Natural killer cell (primary cell): ENCODE measurements at regions not wholly inside any gene's neighbourhood (a gene's known extent, or its start where the extent isn't known, plus 50 kb on each side); places are given as distances from the start of the nearest gene placed in this dataset.

Experiments
- ATAC-seq, 3 donors: fragments of 150-1000 bp in 2 of 3; fragments of 200-7000 bp in 1 of 3; cut with Tn5 transposase; 1 replicate in 1 of 3; 2 replicates in 2 of 3; pipeline ENCODE4 v1.10.0; 2021; ENCODE audit warnings: mild to moderate bottlenecking in 2 of 3, moderate library complexity in 2 of 3
- DNase-seq, 2 donors: peaks; one replicate each; pipeline versions ENCODE4 v3.0.0 to v3.0.0-alpha.2; 2013 to 2021; ENCODE audit warnings: mixed read lengths in 1 of 2
- H3K27ac ChIP-seq: one replicate; pipeline ENCODE4 v1.5.1; 2013; ENCODE audit warnings: mild to moderate bottlenecking, low read length
- H3K27me3 ChIP-seq: one replicate; pipeline ENCODE4 v1.6.1; 2013; ENCODE audit warnings: low read length; ENCODE audit not compliant: control insufficient read depth, insufficient read depth
- H3K36me3 ChIP-seq: one replicate; pipeline ENCODE4 v1.6.1; 2013; ENCODE audit warnings: low read length; ENCODE audit not compliant: control insufficient read depth, insufficient read depth
- H3K4me1 ChIP-seq: one replicate; pipeline ENCODE4 v1.6.1; 2013; ENCODE audit warnings: low read length; ENCODE audit not compliant: control insufficient read depth, insufficient read depth
- H3K4me3 ChIP-seq: one replicate; pipeline ENCODE4 v1.5.1; 2013; ENCODE audit warnings: low read length
- H3K9me3 ChIP-seq: one replicate; pipeline ENCODE4 v1.6.1; 2013; ENCODE audit warnings: low read length; ENCODE audit not compliant: control insufficient read depth, insufficient read depth
- H3K27ac Mint-ChIP-seq, 2 donors: one replicate each; pipeline ENCODE4 v1.8.0; 2022; ENCODE audit warnings: mild to moderate bottlenecking in 2 of 2, mixed read lengths in 2 of 2, moderate library complexity in 1 of 2
- H3K27me3 Mint-ChIP-seq, 2 donors: one replicate each; pipeline ENCODE4 v1.8.0; 2022; ENCODE audit warnings: low read depth in 2 of 2, mixed read lengths in 2 of 2
- H3K36me3 Mint-ChIP-seq: one replicate; pipeline ENCODE4 v1.8.0; 2022; ENCODE audit warnings: mixed read lengths
- H3K4me1 Mint-ChIP-seq, 2 donors: one replicate each; pipeline ENCODE4 v1.8.0; 2022; ENCODE audit warnings: mixed read lengths in 2 of 2
- H3K4me3 Mint-ChIP-seq: one replicate; pipeline ENCODE4 v1.8.0; 2022; ENCODE audit warnings: mild to moderate bottlenecking, moderate library complexity, mixed read lengths
- H3K9me3 Mint-ChIP-seq, 2 donors: one replicate each; pipeline ENCODE4 v1.8.0; 2022; ENCODE audit warnings: mixed read lengths in 2 of 2
- WGBS: methylation state at CpG from one replicate; pipeline ENCODE4 v1.1.7; 2013; ENCODE audit warnings: missing lambda C conversion rate; ENCODE audit not compliant: insufficient coverage; 5-methylcytosine and 5-hydroxymethylcytosine counted together
- intact Hi-C: fragments of 100-400 bp; cut with micrococcal nuclease; formaldehyde crosslinking; loops from one replicate; pipeline ENCODE4 v1.14.2; 2022
- TF ChIP-seq, protein P1 (sequence below): fragments of 200-600 bp; IDR thresholded peaks from one replicate; pipeline ENCODE4 v1.8.0; 2022; ENCODE audit warnings: antibody characterized with exemption

DNA sequence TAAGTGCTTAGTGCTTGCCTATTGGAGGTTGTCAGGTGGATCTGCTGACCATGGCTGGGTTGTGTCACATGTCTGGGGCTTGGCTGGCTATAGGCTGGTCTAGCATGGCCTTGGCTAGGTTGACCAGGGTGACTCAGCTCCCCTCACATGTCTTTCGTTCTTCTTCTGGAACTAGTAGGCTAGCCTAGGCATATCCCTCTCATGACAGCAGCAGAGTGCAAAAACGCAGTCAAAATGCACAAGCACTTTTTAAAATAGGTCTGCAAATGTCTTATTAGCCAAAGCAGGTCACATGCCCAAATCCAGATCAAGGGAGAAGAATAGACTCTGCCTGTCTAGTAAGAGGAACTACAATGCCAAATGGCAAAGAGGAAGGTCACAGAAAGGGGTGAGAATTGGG, 179.7 kb upstream of the ACVR2A start:
- Mint-ChIP-seq H3K4me3 (no peak overlapping the region), H3K36me3 (no peaks in the 10 kb centered on the region), H3K27me3 (no peaks in the 10 kb centered on the region), H3K9me3 (no peaks in the 10 kb centered on the region), H3K4me1 (peaks cover 23 to 25% of the 10 kb centered on the region in 2 donors), H3K27ac (no peak overlapping the region)
- ATAC-seq (no peak), DNase-seq (no peak)
- intact Hi-C loops = no loop called here
- H3K36me3 ChIP-seq = no peaks in the 10 kb centered on the region
- H3K9me3 ChIP-seq = no peaks in the 10 kb centered on the region
- 93% methylated on average over 2 of the region's 2 CpGs for WGBS
- no peak overlapping the region for H3K27ac ChIP-seq
- no peaks in the 10 kb centered on the region for H3K27me3 ChIP-seq
- peaks cover 8% of the 10 kb centered on the region for H3K4me1 ChIP-seq
- TF ChIP-seq, protein P1, sequence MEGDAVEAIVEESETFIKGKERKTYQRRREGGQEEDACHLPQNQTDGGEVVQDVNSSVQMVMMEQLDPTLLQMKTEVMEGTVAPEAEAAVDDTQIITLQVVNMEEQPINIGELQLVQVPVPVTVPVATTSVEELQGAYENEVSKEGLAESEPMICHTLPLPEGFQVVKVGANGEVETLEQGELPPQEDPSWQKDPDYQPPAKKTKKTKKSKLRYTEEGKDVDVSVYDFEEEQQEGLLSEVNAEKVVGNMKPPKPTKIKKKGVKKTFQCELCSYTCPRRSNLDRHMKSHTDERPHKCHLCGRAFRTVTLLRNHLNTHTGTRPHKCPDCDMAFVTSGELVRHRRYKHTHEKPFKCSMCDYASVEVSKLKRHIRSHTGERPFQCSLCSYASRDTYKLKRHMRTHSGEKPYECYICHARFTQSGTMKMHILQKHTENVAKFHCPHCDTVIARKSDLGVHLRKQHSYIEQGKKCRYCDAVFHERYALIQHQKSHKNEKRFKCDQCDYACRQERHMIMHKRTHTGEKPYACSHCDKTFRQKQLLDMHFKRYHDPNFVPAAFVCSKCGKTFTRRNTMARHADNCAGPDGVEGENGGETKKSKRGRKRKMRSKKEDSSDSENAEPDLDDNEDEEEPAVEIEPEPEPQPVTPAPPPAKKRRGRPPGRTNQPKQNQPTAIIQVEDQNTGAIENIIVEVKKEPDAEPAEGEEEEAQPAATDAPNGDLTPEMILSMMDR = no peak
- H3K4me3 ChIP-seq = no peak overlapping the region

DNA sequence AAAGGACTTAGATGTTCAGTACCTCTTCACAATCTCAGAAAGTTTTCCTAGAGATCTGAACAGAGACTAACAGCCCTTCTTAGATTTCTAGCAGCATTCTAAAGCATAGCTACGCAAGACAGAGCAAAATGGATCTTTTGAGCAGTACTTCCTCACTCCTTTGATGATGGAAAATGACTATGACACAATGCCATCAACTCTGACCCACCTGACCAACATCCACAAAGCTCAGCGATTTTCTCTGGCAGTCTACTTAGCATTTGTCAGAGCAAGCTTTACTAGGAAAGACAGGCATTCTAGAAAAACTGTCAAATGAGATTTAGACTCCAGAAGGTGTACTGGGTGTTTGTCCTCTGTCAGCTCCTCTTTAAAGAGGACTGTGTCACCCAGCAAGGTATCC, 180.9 kb upstream of the ACVR2A start:
- no peaks in the 10 kb centered on the region for H3K27me3 Mint-ChIP-seq
- Histone ChIP-seq H3K27ac (peak overlapping the region; percentile 49), H3K4me1 (peaks cover 8% of the 10 kb centered on the region), H3K36me3 (no peaks in the 10 kb centered on the region), H3K9me3 (no peaks in the 10 kb centered on the region), H3K4me3 (no peak overlapping the region), H3K27me3 (no peaks in the 10 kb centered on the region)
- H3K9me3 Mint-ChIP-seq = no peaks in the 10 kb centered on the region
- peak in 2 of 3 donors; percentile 34 to 44 for ATAC-seq
- peak overlapping the region; percentile 35 for H3K4me3 Mint-ChIP-seq
- TF ChIP-seq, protein P1 = no peak
- peak overlapping the region; percentile 67 to 85 for H3K27ac Mint-ChIP-seq
- no peaks in the 10 kb centered on the region for H3K36me3 Mint-ChIP-seq
- peaks cover 23 to 25% of the 10 kb centered on the region in 2 donors for H3K4me1 Mint-ChIP-seq
- 64% methylated on average over 2 of the region's 2 CpGs for WGBS
- DNase-seq = no peak
- intact Hi-C loops = no loop called here

DNA sequence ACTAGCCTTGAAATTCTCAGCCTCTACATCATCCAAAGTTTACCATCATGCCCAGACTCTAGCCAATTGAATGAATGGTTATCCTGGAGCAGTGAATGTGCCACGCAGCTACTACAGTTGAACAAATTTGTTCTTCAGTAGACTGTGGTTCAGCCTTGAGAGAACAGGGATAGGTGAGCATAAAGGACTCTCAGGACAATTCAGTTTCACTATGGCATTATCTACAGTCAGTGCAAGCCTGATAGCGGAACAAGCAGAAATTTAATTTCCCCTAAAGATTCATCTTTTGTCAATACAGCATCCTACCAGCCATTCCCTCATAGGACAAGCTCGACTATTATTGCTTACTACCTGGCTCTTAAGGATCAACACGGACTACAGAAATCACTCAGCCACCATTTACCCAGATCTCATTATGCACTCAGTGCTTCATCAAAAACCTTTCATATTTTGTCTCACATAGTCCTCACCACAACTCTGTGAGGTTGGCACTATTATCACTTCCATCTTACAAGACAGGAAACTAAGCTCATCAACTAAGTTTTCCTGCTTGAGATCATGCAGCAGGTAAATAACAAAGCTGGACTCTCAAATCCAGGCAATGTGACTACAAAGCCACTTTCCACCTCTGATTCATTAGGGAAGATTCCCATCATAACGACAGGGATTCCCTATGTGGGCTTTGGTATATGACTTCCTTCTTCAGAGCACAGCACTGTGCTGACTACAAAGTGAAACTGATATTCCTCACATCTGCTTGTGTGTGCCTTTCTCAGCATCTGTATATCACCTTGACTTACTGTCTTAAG, 181.5 kb upstream of the ACVR2A start:
- H3K4me1 Mint-ChIP-seq = peaks cover 23 to 25% of the 10 kb centered on the region in 2 donors

More for the DNA sequence above, 181.5 kb upstream of the ACVR2A start:
- Histone ChIP-seq H3K9me3 (no peaks in the 10 kb centered on the region), H3K27ac (peak overlapping the region; percentile 49), H3K27me3 (no peaks in the 10 kb centered on the region), H3K4me1 (peaks cover 8% of the 10 kb centered on the region), H3K4me3 (peak overlapping the region; percentile 6), H3K36me3 (no peaks in the 10 kb centered on the region)
- H3K27me3 Mint-ChIP-seq = no peaks in the 10 kb centered on the region
- DNase-seq (peak in 1 of 2 donors; percentile 71), ATAC-seq (peak; percentile 73 to 86 (median 81))
- peak overlapping the region; percentile 35 for H3K4me3 Mint-ChIP-seq
- intact Hi-C loops = no loop called here
- WGBS = 58% methylated on average over 5 of the region's 5 CpGs
- no peaks in the 10 kb centered on the region for H3K36me3 Mint-ChIP-seq
- no peaks in the 10 kb centered on the region for H3K9me3 Mint-ChIP-seq
- TF ChIP-seq, protein P1 = no peak
- H3K27ac Mint-ChIP-seq = peak overlapping the region; percentile 67 to 85
